ENCODE measurements at regions not wholly inside any gene's neighbourhood (a gene's known extent, or its start where the extent isn't known, plus 50 kb on each side); places are given as distances from the start of the nearest gene placed in this dataset.

DNA sequence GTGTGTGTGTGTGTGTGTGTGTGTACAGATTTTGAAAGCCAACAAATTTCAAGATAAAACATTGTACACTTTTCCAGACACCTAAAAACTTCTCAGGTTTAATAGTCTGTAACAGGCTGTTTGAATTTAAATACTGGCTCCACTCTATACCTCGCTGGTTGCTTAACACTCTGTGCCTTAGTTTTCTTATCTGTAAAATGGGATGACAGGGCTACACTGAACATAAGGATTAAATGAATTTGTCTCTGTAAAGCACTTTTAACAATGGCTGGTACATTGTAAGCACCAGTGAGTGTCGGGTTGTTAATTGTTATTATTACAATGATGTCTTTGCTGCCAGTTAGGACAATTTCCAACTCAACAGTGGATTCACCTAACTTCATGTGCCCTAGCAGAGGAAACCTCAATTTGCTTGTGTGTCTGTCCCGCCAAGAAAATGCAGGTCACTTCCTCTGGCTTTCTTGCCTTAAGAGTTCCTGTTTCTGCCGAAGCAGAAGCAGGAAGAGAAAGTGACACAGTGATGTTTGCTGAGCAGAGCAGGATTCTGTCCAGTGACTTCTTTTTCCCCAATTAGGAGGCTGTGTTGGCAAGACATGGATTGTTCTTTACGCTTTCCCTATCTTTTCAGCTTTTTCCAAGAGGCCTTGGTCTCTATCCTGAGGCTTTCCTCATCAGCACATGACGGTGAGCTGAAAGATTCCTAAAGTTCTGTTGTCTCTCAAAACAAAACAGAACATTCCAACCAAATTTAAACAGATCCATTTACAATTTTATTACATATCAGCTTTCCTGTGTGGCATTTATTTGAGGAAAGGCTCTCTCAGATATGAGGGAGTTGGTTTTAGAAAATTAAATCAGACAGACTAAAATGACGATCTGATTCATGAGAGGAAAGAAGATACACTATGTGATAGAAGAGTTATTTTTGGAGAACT is 154.1 kb upstream of the ATP2B1 start:
- Histone ChIP-seq H3K27me3 (ENCODE audit: control insufficient read depth in 4 of 4, insufficient read depth in 4 of 4, low read length in 3 of 4) (no peaks in the 10 kb centered on the region), H3K4me3 (ENCODE audit: low read depth in 1 of 3, low read length in 3 of 3) (no peak overlapping the region), H3K9ac (ENCODE audit: low read depth in 1 of 2, low read length in 2 of 2) (peak overlapping the region in 1 of 2 donors; percentile 5), H3K9me3 (ENCODE audit: control insufficient read depth in 4 of 4, low read length in 3 of 4) (no peaks in the 10 kb centered on the region), H3K4me1 (ENCODE audit: control insufficient read depth in 4 of 4, insufficient read depth in 4 of 4, low read length in 3 of 4) (no peaks in the 10 kb centered on the region), H3K27ac (ENCODE audit: low read depth in 1 of 2, low read length in 2 of 2) (peak overlapping the region in 1 of 2 donors; percentile 67), H3K36me3 (ENCODE audit: control insufficient read depth in 4 of 4, insufficient read depth in 3 of 4, low read depth in 1 of 4, low read length in 3 of 4) (no peaks in the 10 kb centered on the region)
- no peak for DNase-seq (ENCODE audit: low spot score)
- TF ChIP-seq MAX (IDR thresholded peaks at IDR 0.05) = peak; percentile 12
- no peak for TF ChIP-seq HNF4G (IDR thresholded peaks at IDR 0.05)
- peak; percentile 37 to 47 for TF ChIP-seq RAD21 (IDR thresholded peaks at IDR 0.05)
- TF ChIP-seq YY1 (IDR thresholded peaks at IDR 0.05) = no peak
- 56% methylated on average over 7 of the region's 7 CpGs for WGBS

GRCh38 chr12:89861086-89861485 is 152.4 kb upstream of the ATP2B1 start:
- no peak for DNase-seq (ENCODE audit: low spot score)
- Histone ChIP-seq H3K9ac (ENCODE audit: low read depth in 1 of 2, low read length in 2 of 2) (no peak overlapping the region), H3K9me3 (ENCODE audit: control insufficient read depth in 4 of 4, low read length in 3 of 4) (no peaks in the 10 kb centered on the region), H3K27ac (ENCODE audit: low read depth in 1 of 2, low read length in 2 of 2) (no peak overlapping the region), H3K27me3 (ENCODE audit: control insufficient read depth in 4 of 4, insufficient read depth in 4 of 4, low read length in 3 of 4) (no peaks in the 10 kb centered on the region), H3K4me3 (ENCODE audit: low read depth in 1 of 3, low read length in 3 of 3) (no peak overlapping the region), H3K36me3 (ENCODE audit: control insufficient read depth in 4 of 4, insufficient read depth in 3 of 4, low read depth in 1 of 4, low read length in 3 of 4) (no peaks in the 10 kb centered on the region), H3K4me1 (ENCODE audit: control insufficient read depth in 4 of 4, insufficient read depth in 4 of 4, low read length in 3 of 4) (no peaks in the 10 kb centered on the region)
- 92% methylated on average over 3 of the region's 3 CpGs for WGBS
- TF ChIP-seq, protein P1, sequence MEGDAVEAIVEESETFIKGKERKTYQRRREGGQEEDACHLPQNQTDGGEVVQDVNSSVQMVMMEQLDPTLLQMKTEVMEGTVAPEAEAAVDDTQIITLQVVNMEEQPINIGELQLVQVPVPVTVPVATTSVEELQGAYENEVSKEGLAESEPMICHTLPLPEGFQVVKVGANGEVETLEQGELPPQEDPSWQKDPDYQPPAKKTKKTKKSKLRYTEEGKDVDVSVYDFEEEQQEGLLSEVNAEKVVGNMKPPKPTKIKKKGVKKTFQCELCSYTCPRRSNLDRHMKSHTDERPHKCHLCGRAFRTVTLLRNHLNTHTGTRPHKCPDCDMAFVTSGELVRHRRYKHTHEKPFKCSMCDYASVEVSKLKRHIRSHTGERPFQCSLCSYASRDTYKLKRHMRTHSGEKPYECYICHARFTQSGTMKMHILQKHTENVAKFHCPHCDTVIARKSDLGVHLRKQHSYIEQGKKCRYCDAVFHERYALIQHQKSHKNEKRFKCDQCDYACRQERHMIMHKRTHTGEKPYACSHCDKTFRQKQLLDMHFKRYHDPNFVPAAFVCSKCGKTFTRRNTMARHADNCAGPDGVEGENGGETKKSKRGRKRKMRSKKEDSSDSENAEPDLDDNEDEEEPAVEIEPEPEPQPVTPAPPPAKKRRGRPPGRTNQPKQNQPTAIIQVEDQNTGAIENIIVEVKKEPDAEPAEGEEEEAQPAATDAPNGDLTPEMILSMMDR (IDR thresholded peaks at IDR 0.05; ENCODE audit: low read depth, low read length, missing input control) = no peak
- no peak for TF ChIP-seq RXRA (IDR thresholded peaks at IDR 0.05)

GRCh38 chr12:89859508-89860220 is 151.0 kb upstream of the ATP2B1 start:
- H3K27me3 ChIP-seq (ENCODE audit: control insufficient read depth in 4 of 4, insufficient read depth in 4 of 4, low read length in 3 of 4) = no peaks in the 10 kb centered on the region
- no peak overlapping the region for H3K9ac ChIP-seq (ENCODE audit: low read depth in 1 of 2, low read length in 2 of 2)
- no peak overlapping the region for H3K4me3 ChIP-seq (ENCODE audit: low read depth in 1 of 3, low read length in 3 of 3)
- no peak for DNase-seq (ENCODE audit: low spot score)
- WGBS = 89% methylated on average over 1 of the region's 1 CpG
- H3K36me3 ChIP-seq (ENCODE audit: control insufficient read depth in 4 of 4, insufficient read depth in 3 of 4, low read depth in 1 of 4, low read length in 3 of 4) = no peaks in the 10 kb centered on the region
- H3K4me1 ChIP-seq (ENCODE audit: control insufficient read depth in 4 of 4, insufficient read depth in 4 of 4, low read length in 3 of 4) = no peaks in the 10 kb centered on the region
- H3K27ac ChIP-seq (ENCODE audit: low read depth in 1 of 2, low read length in 2 of 2) = no peak overlapping the region
- H3K9me3 ChIP-seq (ENCODE audit: control insufficient read depth in 4 of 4, low read length in 3 of 4) = no peaks in the 10 kb centered on the region
- no peak for TF ChIP-seq RAD21 (IDR thresholded peaks at IDR 0.05)
- TF ChIP-seq JUND (IDR thresholded peaks at IDR 0.05) = no peak
- no peak for TF ChIP-seq HNF4G (IDR thresholded peaks at IDR 0.05)
- no peak for TF ChIP-seq RXRA (IDR thresholded peaks at IDR 0.05)
- TF ChIP-seq GABPA (IDR thresholded peaks at IDR 0.05 in 1 of 2, conservative IDR thresholded peaks at IDR 0.05 in 1 of 2) = no peak
- TF ChIP-seq REST (IDR thresholded peaks at IDR 0.05) = no peak
- TF ChIP-seq FOXA1 (IDR thresholded peaks at IDR 0.05) = no peak
- TF ChIP-seq, protein P2, sequence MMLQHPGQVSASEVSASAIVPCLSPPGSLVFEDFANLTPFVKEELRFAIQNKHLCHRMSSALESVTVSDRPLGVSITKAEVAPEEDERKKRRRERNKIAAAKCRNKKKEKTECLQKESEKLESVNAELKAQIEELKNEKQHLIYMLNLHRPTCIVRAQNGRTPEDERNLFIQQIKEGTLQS (IDR thresholded peaks at IDR 0.05) = no peak
- TF ChIP-seq NR2F2 (IDR thresholded peaks at IDR 0.05) = no peak
- TF ChIP-seq, protein P3, sequence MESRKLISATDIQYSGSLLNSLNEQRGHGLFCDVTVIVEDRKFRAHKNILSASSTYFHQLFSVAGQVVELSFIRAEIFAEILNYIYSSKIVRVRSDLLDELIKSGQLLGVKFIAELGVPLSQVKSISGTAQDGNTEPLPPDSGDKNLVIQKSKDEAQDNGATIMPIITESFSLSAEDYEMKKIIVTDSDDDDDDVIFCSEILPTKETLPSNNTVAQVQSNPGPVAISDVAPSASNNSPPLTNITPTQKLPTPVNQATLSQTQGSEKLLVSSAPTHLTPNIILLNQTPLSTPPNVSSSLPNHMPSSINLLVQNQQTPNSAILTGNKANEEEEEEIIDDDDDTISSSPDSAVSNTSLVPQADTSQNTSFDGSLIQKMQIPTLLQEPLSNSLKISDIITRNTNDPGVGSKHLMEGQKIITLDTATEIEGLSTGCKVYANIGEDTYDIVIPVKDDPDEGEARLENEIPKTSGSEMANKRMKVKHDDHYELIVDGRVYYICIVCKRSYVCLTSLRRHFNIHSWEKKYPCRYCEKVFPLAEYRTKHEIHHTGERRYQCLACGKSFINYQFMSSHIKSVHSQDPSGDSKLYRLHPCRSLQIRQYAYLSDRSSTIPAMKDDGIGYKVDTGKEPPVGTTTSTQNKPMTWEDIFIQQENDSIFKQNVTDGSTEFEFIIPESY (IDR thresholded peaks at IDR 0.05) = no peak
- TF ChIP-seq YY1 (IDR thresholded peaks at IDR 0.05) = no peak
- TF ChIP-seq, protein P1 (IDR thresholded peaks at IDR 0.05; ENCODE audit: low read depth, low read length, missing input control) = no peak
- no peak for TF ChIP-seq FOXA2 (IDR thresholded peaks at IDR 0.05)
